ENCODE measurements at regions not wholly inside any gene's neighbourhood (a gene's known extent, or its start where the extent isn't known, plus 50 kb on each side); places are given as distances from the start of the nearest gene placed in this dataset.

GRCh38 chr14:88931321-88932110 is 107.1 kb downstream of the TTC8 start:
- TF ChIP-seq, protein P1, sequence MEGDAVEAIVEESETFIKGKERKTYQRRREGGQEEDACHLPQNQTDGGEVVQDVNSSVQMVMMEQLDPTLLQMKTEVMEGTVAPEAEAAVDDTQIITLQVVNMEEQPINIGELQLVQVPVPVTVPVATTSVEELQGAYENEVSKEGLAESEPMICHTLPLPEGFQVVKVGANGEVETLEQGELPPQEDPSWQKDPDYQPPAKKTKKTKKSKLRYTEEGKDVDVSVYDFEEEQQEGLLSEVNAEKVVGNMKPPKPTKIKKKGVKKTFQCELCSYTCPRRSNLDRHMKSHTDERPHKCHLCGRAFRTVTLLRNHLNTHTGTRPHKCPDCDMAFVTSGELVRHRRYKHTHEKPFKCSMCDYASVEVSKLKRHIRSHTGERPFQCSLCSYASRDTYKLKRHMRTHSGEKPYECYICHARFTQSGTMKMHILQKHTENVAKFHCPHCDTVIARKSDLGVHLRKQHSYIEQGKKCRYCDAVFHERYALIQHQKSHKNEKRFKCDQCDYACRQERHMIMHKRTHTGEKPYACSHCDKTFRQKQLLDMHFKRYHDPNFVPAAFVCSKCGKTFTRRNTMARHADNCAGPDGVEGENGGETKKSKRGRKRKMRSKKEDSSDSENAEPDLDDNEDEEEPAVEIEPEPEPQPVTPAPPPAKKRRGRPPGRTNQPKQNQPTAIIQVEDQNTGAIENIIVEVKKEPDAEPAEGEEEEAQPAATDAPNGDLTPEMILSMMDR (IDR thresholded peaks at IDR 0.05) = no peak
- no peak for TF ChIP-seq EP300 (IDR thresholded peaks at IDR 0.05)

Data from sigmoid colon (tissue), 4 donors.